ENCODE measurements at regions not wholly inside any gene's neighbourhood (a gene's known extent, or its start where the extent isn't known, plus 50 kb on each side); places are given as distances from the start of the nearest gene placed in this dataset.

- TF ChIP-seq EP300 (IDR thresholded peaks at IDR 0.05; ENCODE audit: borderline replicate concordance in 1 of 2, control insufficient read depth in 1 of 2, low read depth in 2 of 2, low read length in 2 of 2) (no peak), BACH1 (IDR thresholded peaks at IDR 0.05; ENCODE audit: borderline replicate concordance) (no peak), ETV6 (conservative IDR thresholded peaks at IDR 0.05 in 1 of 2, IDR thresholded peaks at IDR 0.05 in 1 of 2; ENCODE audit: borderline replicate concordance in 1 of 2, low read depth in 1 of 2) (no peak), CEBPZ (IDR thresholded peaks at IDR 0.05; ENCODE audit: low read depth, low read length) (no peak), SREBF1 (IDR thresholded peaks at IDR 0.05; ENCODE audit: low read length) (no peak), CTCF (IDR thresholded peaks at IDR 0.05 in 2 of 3, conservative IDR thresholded peaks at IDR 0.05 in 1 of 3; ENCODE audit: control insufficient read depth in 2 of 3, extremely low read depth in 1 of 3, insufficient read depth in 1 of 3, low read depth in 3 of 3, low read length in 3 of 3) (no peak), E2F4 (IDR thresholded peaks at IDR 0.05; ENCODE audit: low read depth, low read length) (no peak), HDGF (IDR thresholded peaks at IDR 0.05) (no peak), MAX (IDR thresholded peaks at IDR 0.05; ENCODE audit: low read depth, low read length) (no peak), ATF7 (IDR thresholded peaks at IDR 0.05; ENCODE audit: low read depth) (no peak), BHLHE40 (IDR thresholded peaks at IDR 0.05; ENCODE audit: borderline replicate concordance in 1 of 2, low read depth in 2 of 2, low read length in 1 of 2) (no peak), HCFC1 (IDR thresholded peaks at IDR 0.05; ENCODE audit: low read length) (no peak)
Observed at GRCh38 chr3:102096066-102096465, 246.8 kb downstream of the NFKBIZ start.
